ENCODE measurements at regions not wholly inside any gene's neighbourhood (a gene's known extent, or its start where the extent isn't known, plus 50 kb on each side); places are given as distances from the start of the nearest gene placed in this dataset.

DNA sequence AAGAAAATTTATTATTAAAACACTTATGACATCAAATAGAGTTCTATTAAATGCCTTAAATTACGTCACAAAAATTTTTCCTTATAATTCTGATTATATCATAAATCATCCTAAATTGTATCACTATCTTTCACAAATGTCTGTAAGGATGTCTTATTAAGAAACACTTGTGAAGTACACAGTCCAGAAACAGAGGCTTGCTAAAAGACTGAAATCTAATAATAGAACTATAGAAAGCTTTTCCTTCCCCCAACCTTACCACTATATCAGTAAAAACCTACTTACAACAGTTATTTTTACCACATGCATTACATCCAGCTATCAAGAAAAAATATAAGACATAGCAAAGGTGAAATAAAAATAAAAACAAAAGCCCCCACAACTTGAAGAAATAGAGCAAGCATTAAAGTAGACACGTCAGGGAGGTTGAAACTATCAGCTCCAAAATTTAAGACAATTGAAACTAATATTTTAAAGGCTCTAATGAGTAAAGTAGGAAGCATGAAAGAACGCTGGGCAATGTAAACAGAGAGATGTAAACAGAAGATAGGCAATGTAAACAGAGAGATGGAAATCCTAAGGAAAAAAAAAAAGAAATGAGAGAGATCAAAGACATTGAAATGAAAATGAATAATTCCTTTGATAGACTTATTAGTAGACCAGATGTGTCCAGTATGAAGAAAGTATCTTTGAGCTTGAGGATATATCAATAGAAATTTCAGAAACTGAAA lies 94.9 kb upstream of the TECRL start:
- TF ChIP-seq POLR2AphosphoS5 (IDR thresholded peaks at IDR 0.05; ENCODE audit: low read depth, low read length) (no peak), TCF7L2 (IDR thresholded peaks at IDR 0.05; ENCODE audit: low read depth, low read length) (no peak), SIN3A (IDR thresholded peaks at IDR 0.05; ENCODE audit: borderline replicate concordance, insufficient read depth, low read depth, low read length) (no peak)
- TF ChIP-seq, protein P1, sequence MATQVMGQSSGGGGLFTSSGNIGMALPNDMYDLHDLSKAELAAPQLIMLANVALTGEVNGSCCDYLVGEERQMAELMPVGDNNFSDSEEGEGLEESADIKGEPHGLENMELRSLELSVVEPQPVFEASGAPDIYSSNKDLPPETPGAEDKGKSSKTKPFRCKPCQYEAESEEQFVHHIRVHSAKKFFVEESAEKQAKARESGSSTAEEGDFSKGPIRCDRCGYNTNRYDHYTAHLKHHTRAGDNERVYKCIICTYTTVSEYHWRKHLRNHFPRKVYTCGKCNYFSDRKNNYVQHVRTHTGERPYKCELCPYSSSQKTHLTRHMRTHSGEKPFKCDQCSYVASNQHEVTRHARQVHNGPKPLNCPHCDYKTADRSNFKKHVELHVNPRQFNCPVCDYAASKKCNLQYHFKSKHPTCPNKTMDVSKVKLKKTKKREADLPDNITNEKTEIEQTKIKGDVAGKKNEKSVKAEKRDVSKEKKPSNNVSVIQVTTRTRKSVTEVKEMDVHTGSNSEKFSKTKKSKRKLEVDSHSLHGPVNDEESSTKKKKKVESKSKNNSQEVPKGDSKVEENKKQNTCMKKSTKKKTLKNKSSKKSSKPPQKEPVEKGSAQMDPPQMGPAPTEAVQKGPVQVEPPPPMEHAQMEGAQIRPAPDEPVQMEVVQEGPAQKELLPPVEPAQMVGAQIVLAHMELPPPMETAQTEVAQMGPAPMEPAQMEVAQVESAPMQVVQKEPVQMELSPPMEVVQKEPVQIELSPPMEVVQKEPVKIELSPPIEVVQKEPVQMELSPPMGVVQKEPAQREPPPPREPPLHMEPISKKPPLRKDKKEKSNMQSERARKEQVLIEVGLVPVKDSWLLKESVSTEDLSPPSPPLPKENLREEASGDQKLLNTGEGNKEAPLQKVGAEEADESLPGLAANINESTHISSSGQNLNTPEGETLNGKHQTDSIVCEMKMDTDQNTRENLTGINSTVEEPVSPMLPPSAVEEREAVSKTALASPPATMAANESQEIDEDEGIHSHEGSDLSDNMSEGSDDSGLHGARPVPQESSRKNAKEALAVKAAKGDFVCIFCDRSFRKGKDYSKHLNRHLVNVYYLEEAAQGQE (IDR thresholded peaks at IDR 0.05; ENCODE audit: insufficient read depth in 1 of 2, low read depth in 2 of 2, low read length in 1 of 2) = no peak
- TF ChIP-seq, protein P2, sequence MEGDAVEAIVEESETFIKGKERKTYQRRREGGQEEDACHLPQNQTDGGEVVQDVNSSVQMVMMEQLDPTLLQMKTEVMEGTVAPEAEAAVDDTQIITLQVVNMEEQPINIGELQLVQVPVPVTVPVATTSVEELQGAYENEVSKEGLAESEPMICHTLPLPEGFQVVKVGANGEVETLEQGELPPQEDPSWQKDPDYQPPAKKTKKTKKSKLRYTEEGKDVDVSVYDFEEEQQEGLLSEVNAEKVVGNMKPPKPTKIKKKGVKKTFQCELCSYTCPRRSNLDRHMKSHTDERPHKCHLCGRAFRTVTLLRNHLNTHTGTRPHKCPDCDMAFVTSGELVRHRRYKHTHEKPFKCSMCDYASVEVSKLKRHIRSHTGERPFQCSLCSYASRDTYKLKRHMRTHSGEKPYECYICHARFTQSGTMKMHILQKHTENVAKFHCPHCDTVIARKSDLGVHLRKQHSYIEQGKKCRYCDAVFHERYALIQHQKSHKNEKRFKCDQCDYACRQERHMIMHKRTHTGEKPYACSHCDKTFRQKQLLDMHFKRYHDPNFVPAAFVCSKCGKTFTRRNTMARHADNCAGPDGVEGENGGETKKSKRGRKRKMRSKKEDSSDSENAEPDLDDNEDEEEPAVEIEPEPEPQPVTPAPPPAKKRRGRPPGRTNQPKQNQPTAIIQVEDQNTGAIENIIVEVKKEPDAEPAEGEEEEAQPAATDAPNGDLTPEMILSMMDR (IDR thresholded peaks at IDR 0.05) = no peak
- intact Hi-C loops (cut with micrococcal nuclease; ENCODE audit: unreplicated experiment) (no loop called here), in situ Hi-C loops (cut with HindIII; ENCODE audit: low pct_unique_long_range_greater_than_20kb, low sequenced_read_pairs) (no loop called here)
- H3K9me3 ChIP-seq (ENCODE audit: control insufficient read depth, insufficient read depth, low read depth, low read length) = no peaks in the 10 kb centered on the region
- no peaks in the 10 kb centered on the region for H3K4me1 ChIP-seq (ENCODE audit: control insufficient read depth, insufficient read depth, low read length)
- ChIA-PET POLR2A (no interaction called here), CTCF (no interaction called here)
- no peak overlapping the region for H3K4me3 ChIP-seq (ENCODE audit: low read depth in 2 of 2, low read length in 2 of 2)
- ATAC-seq = no peak
- H3K27me3 ChIP-seq (ENCODE audit: control insufficient read depth, insufficient read depth, low read length) = no peaks in the 10 kb centered on the region
- no TSS peak for BruUV-seq (replicated peaks)
- no peak for DNase-seq (ENCODE audit: low read depth, low spot score)
- no peaks in the 10 kb centered on the region for H3K36me3 ChIP-seq (ENCODE audit: control insufficient read depth, insufficient read depth, low read length)
- H3K27ac ChIP-seq (ENCODE audit: low read length) = no peak overlapping the region

DNA sequence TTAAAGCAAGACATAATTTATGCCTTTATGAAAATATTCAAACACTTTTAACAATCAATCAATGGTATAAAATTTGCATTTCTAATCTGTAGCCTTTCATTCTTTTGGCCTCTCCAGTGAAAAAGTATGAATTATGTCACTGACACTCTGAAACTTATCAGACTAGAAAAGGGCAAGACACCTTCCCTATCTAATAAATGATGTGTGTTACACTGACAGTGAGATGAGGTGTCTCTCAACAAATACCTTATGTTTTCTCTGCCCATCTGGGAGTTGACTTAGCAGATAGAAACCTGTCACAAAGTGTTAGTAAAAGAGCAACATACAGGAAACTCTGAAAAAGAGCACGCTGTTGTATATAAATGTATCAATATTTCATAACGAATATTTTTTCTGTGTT lies 94.2 kb upstream of the TECRL start:
- intact Hi-C loops (cut with micrococcal nuclease; ENCODE audit: unreplicated experiment) = no loop called here
- no peak for TF ChIP-seq SIN3A (IDR thresholded peaks at IDR 0.05; ENCODE audit: borderline replicate concordance, insufficient read depth, low read depth, low read length)
- no peak for TF ChIP-seq TCF7L2 (IDR thresholded peaks at IDR 0.05; ENCODE audit: low read depth, low read length)
- TF ChIP-seq, protein P1 (IDR thresholded peaks at IDR 0.05; ENCODE audit: insufficient read depth in 1 of 2, low read depth in 2 of 2, low read length in 1 of 2) = no peak
- TF ChIP-seq POLR2AphosphoS5 (IDR thresholded peaks at IDR 0.05; ENCODE audit: low read depth, low read length) = no peak
- TF ChIP-seq, protein P2 (IDR thresholded peaks at IDR 0.05) = no peak

More for the DNA sequence above, 94.2 kb upstream of the TECRL start:
- DNase-seq (ENCODE audit: low read depth, low spot score) (no peak), ATAC-seq (no peak)
- Histone ChIP-seq H3K36me3 (ENCODE audit: control insufficient read depth, insufficient read depth, low read length) (no peaks in the 10 kb centered on the region), H3K9me3 (ENCODE audit: control insufficient read depth, insufficient read depth, low read depth, low read length) (no peaks in the 10 kb centered on the region), H3K4me3 (ENCODE audit: low read depth in 2 of 2, low read length in 2 of 2) (no peak overlapping the region), H3K4me1 (ENCODE audit: control insufficient read depth, insufficient read depth, low read length) (no peaks in the 10 kb centered on the region), H3K27ac (ENCODE audit: low read length) (no peak overlapping the region), H3K27me3 (ENCODE audit: control insufficient read depth, insufficient read depth, low read length) (no peaks in the 10 kb centered on the region)
- no TSS peak for BruUV-seq (replicated peaks)
- ChIA-PET POLR2A (no interaction called here), CTCF (no interaction called here)
- in situ Hi-C loops (cut with HindIII; ENCODE audit: low pct_unique_long_range_greater_than_20kb, low sequenced_read_pairs) = no loop called here

Measured in Panc1 (cell line).